ENCODE measurements at regions not wholly inside any gene's neighbourhood (a gene's known extent, or its start where the extent isn't known, plus 50 kb on each side); places are given as distances from the start of the nearest gene placed in this dataset.
"Not testable (repeated sequence)": the region's sequence is repeated elsewhere in the genome, so short reads cannot be mapped to it uniquely, and the experiment has no call there.

GRCh38 chr1:192498092-192498491, 77.5 kb upstream of the RGS1 start:
- H3K36me3 ChIP-seq (ENCODE audit: control insufficient read depth in 2 of 2, insufficient read depth in 2 of 2, low read length in 1 of 2); H3K9me3 ChIP-seq (replicated peaks; ENCODE audit: control insufficient read depth, insufficient read depth, low read length); ATAC-seq; H3K4me1 ChIP-seq (ENCODE audit: control insufficient read depth, insufficient read depth, low read length); DNase-seq (ENCODE audit: low read depth, low spot score); H2AFZ ChIP-seq (ENCODE audit: control insufficient read depth, low read depth, low read length); POLR2A ChIA-PET; H3K9ac ChIP-seq (ENCODE audit: control insufficient read depth, insufficient read depth, low read length); H4K20me1 ChIP-seq (ENCODE audit: control insufficient read depth, insufficient read depth); H3K4me2 ChIP-seq (ENCODE audit: control insufficient read depth, insufficient read depth); H3K79me2 ChIP-seq (ENCODE audit: control insufficient read depth, insufficient read depth, low read length); BruUV-seq (replicated peaks); H3K4me3 ChIP-seq; H3K27me3 ChIP-seq (replicated peaks in 1 of 2; ENCODE audit: control insufficient read depth in 2 of 2, insufficient read depth in 2 of 2, low read length in 1 of 2); in situ Hi-C loops (cut with MboI); FAIRE-seq; intact Hi-C loops (cut with micrococcal nuclease; ENCODE audit: unreplicated experiment); H3K27ac ChIP-seq (ENCODE audit: control insufficient read depth, insufficient read depth): not testable (repeated sequence)
- 78% methylated on average over 13 of the region's 13 CpGs for WGBS (ENCODE audit: insufficient coverage, insufficient replicate concordance, low lambda C conversion rate, missing lambda C conversion rate)
- ChIA-PET CTCF (interaction anchor here (1.1 to 3.8 kb wide), 3 partner anchors 9 to 23 kb away, joined by 3 to 16 read pairs (median 5); no protein-coding TSS in a partner anchor), RAD21 (ENCODE audit: unreplicated experiment) (interaction anchor here (1.1 kb wide), 1 partner anchor 76 kb away, joined by 3 read pairs; no protein-coding TSS in a partner anchor), SMC1A (ENCODE audit: uncharacterized antibody, unreplicated experiment) (interaction anchor here (0.6 to 2.4 kb wide), 3 partner anchors 21 to 115 kb away, joined by 3 to 8 read pairs (median 3); no protein-coding TSS in a partner anchor)

DNA sequence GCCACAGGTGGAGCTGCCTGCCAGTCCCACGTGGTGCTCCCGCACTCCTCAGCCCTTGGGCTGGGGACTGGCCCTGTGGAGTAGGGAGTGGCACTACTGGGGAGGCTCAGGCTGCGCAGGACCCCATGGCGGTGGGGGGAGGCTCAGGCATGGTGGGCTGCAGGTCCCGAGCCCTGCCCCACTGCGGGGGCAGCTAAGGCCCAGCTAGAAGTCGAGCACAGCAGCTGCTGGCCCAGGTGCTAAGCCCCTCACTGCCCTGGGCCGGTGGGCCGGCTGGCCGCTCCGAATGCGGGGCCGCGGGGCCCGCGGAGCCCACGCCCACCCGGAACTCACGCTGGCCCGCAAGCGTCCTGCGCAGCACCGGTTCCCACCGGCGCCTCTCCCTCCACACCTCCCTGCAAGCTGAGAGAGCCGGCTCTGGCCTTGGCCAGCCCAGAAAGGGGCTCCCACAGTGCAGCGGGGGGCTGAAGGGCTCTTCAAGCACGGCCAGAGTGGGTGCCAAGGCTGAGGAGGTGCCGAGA, 76.5 kb upstream of the RGS1 start:
- H3K79me2 ChIP-seq (ENCODE audit: control insufficient read depth, insufficient read depth, low read length); H2AFZ ChIP-seq (ENCODE audit: control insufficient read depth, low read depth, low read length); H3K27me3 ChIP-seq (replicated peaks in 1 of 2; ENCODE audit: control insufficient read depth in 2 of 2, insufficient read depth in 2 of 2, low read length in 1 of 2); H3K4me3 ChIP-seq; H3K4me1 ChIP-seq (ENCODE audit: control insufficient read depth, insufficient read depth, low read length); FAIRE-seq; BruUV-seq (replicated peaks); H3K27ac ChIP-seq (ENCODE audit: control insufficient read depth, insufficient read depth); H3K9me3 ChIP-seq (replicated peaks; ENCODE audit: control insufficient read depth, insufficient read depth, low read length); in situ Hi-C loops (cut with MboI); intact Hi-C loops (cut with micrococcal nuclease; ENCODE audit: unreplicated experiment); H3K4me2 ChIP-seq (ENCODE audit: control insufficient read depth, insufficient read depth); H4K20me1 ChIP-seq (ENCODE audit: control insufficient read depth, insufficient read depth); POLR2A ChIA-PET; DNase-seq (ENCODE audit: low read depth, low spot score); H3K36me3 ChIP-seq (ENCODE audit: control insufficient read depth in 2 of 2, insufficient read depth in 2 of 2, low read length in 1 of 2); ATAC-seq; H3K9ac ChIP-seq (ENCODE audit: control insufficient read depth, insufficient read depth, low read length): not testable (repeated sequence)
- ChIA-PET SMC1A (ENCODE audit: uncharacterized antibody, unreplicated experiment) (interaction anchor here (1.0 to 2.4 kb wide), 3 partner anchors 10 to 25 kb away, joined by 3 to 8 read pairs (median 3); no protein-coding TSS in a partner anchor), RAD21 (ENCODE audit: unreplicated experiment) (interaction anchor here (1.1 kb wide), 1 partner anchor 75 kb away, joined by 3 read pairs; no protein-coding TSS in a partner anchor), CTCF (interaction anchor here (1.1 kb wide), 1 partner anchor 22 kb away, joined by 3 read pairs; no protein-coding TSS in a partner anchor)
- WGBS (ENCODE audit: insufficient coverage, insufficient replicate concordance, low lambda C conversion rate, missing lambda C conversion rate): 84% methylated on average over 29 of the region's 29 CpGs

DNA sequence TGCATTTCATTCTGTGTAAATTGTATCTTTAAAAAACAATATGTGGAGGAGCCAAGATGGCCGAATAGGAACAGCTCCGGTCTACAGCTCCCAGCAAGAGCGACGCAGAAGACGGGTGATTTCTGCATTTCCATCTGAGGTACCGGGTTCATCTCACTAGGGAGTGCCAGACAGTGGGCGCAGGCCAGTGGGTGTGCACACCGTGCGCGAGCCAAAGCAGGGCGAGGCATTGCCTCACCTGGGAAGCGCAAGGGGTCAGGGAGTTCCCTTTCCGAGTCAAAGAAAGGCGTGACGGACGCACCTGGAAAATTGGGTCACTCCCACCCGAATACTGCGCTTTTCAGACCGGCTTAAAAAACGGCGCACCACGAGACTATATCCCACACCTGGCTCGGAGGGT, 75.0 kb upstream of the RGS1 start:
- FAIRE-seq; H3K27ac ChIP-seq (ENCODE audit: control insufficient read depth, insufficient read depth); POLR2A ChIA-PET; H3K27me3 ChIP-seq (replicated peaks in 1 of 2; ENCODE audit: control insufficient read depth in 2 of 2, insufficient read depth in 2 of 2, low read length in 1 of 2); H3K79me2 ChIP-seq (ENCODE audit: control insufficient read depth, insufficient read depth, low read length); H2AFZ ChIP-seq (ENCODE audit: control insufficient read depth, low read depth, low read length); H3K9ac ChIP-seq (ENCODE audit: control insufficient read depth, insufficient read depth, low read length); H3K4me3 ChIP-seq; H3K4me1 ChIP-seq (ENCODE audit: control insufficient read depth, insufficient read depth, low read length); CTCF ChIA-PET; H4K20me1 ChIP-seq (ENCODE audit: control insufficient read depth, insufficient read depth); ATAC-seq; SMC1A ChIA-PET (ENCODE audit: uncharacterized antibody, unreplicated experiment); in situ Hi-C loops (cut with MboI); H3K9me3 ChIP-seq (replicated peaks; ENCODE audit: control insufficient read depth, insufficient read depth, low read length); BruUV-seq (replicated peaks); H3K4me2 ChIP-seq (ENCODE audit: control insufficient read depth, insufficient read depth); RAD21 ChIA-PET (ENCODE audit: unreplicated experiment); intact Hi-C loops (cut with micrococcal nuclease; ENCODE audit: unreplicated experiment); DNase-seq (ENCODE audit: low read depth, low spot score); H3K36me3 ChIP-seq (ENCODE audit: control insufficient read depth in 2 of 2, insufficient read depth in 2 of 2, low read length in 1 of 2): not testable (repeated sequence)
- 93% methylated on average over 8 of the region's 23 CpGs for WGBS (ENCODE audit: insufficient coverage, insufficient replicate concordance, low lambda C conversion rate, missing lambda C conversion rate)
